HG03460 (cell line): ENCODE measurements at regions not wholly inside any gene's neighbourhood (a gene's known extent, or its start where the extent isn't known, plus 50 kb on each side); places are given as distances from the start of the nearest gene placed in this dataset.
A peak's percentile ranks its signal among the peaks of the same experiment; 100 is the strongest.
"Not testable (repeated sequence)": the region's sequence is repeated elsewhere in the genome, so short reads cannot be mapped to it uniquely, and the experiment has no call there.

Source experiments
- ATAC-seq: cut with Tn5 transposase; IDR thresholded peaks from one replicate; pipeline ENCODE4 v1.9.1; 2021; ENCODE audit not compliant: unreplicated experiment

DNA sequence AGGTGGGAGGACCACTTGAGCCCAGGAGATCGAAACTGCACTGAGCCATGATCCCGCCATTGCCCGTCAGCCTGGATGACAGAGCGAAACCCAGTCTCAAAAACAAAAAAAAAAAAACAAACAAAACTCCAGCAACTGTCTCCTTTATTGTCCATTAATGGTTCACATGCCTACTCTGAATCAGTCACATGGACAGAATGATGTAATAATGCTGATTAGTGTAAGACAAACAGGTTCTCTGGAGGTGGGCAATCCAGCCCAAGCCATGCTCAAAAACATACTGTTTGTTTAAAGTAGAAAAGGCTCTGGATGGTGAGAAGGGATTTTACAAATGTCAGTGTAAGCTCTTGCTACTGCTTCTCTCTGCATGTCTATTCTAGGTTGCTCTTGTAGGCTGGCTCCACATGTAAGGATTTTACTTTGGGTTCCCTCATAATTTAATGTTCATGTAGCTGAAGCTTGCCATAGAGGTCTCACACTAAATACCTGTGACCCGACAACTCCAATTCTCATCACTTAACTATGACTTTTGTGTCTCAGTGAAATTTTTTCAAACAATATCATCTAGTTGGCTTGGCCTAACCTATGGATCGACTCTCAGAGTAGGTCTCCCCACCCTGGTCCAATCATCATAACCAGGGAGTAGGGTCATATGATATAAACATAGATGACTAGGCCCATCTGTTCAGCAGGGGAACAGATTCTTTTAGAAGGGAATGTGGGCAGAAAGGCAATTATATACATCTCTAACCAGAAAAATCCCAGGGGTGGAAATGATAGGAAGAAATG is 83.9 kb upstream of the SLC39A10 start:
- no peak for ATAC-seq

DNA sequence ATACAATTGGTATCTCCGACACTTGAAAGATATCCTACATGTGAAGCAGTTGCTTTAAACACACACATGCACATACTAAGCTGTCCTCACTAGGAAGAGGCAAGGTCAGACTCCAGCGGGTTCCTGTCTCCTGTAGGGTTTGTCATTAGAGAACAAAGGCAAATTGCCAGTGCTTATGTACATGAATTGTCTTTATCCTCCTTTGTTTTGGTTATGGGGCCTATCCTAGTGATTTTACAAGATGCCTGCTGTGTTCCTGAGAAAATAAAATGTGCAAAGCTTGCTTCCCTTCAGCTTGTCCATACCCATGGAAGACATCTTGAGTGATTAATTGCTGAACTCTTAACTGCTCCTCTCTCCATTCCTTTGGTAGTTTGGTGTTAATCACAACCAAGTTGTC is 86.7 kb upstream of the SLC39A10 start:
- no peak for ATAC-seq

DNA sequence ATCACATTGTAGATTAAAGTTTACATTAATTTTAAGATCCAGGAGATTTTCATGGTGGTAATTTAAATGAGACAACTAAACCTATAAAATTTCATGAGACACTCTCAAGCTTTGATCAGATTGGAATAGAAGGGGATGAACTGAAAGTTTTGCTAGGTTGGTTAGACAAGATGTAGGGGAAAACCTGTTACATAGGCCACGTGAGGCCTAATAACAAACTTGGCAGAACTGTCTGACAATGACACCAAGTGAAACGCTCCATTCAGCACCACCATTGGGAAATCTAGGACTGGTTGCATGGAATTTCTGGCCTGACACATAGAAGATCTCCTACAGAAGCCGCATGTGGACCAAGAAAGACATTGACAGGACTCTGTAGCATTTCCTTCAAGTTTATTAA is 87.8 kb upstream of the SLC39A10 start:
- ATAC-seq, result no peak

DNA sequence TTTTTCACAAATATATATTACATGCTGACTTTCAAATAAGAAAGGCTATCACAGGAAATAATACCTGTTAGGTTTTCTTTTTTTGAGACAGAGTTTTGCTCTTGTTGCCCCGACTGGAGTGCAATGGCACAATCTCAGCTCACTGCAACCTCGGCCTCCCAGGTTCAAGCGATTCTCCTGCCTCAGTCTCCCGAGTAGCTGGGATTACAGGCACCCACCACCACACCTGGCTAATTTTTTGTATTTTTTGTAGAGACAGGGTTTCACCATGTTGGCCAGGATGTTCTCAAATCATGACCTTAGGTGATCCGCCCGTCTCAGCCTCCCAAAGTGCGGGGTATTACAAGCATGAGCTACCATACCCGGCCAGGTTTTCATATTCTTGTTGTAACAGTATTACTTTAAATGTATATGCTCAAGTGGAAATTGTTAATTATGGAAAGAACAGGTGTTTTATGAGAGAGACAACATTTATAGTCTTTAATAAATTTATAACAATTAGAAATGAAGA is 92.3 kb upstream of the SLC39A10 start:
- ATAC-seq, result not testable (repeated sequence)

DNA sequence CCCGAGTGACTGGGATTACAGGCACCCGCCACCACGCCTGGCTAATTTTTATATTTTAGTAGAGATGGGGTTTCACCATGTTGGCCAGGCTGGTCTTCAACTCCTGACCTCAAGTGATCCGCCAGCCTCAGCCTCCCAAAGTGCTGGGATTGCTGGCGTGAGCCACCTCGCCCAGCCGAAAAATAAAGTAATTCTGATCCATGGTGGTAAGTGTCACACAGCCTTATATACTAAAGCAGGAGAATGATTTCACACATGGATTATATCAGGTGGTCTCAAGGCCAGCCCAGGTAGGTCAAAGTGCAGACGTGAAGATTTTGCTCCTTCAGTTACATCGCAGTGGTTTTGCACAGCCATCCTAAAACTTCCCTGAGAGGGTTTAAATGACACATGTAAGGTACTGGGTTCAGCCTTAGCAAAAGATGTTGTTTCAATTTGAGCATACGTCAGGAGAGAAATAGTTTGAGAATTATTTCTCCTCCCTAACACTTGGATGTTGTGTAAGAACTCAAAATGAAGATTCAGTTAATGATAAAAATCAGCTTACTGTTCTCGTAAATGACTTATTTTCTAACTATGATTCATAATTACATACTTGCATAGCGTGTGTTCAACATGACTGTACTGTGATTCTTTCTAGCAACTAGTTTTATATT is 93.0 kb upstream of the SLC39A10 start:
- ATAC-seq, result no peak

DNA sequence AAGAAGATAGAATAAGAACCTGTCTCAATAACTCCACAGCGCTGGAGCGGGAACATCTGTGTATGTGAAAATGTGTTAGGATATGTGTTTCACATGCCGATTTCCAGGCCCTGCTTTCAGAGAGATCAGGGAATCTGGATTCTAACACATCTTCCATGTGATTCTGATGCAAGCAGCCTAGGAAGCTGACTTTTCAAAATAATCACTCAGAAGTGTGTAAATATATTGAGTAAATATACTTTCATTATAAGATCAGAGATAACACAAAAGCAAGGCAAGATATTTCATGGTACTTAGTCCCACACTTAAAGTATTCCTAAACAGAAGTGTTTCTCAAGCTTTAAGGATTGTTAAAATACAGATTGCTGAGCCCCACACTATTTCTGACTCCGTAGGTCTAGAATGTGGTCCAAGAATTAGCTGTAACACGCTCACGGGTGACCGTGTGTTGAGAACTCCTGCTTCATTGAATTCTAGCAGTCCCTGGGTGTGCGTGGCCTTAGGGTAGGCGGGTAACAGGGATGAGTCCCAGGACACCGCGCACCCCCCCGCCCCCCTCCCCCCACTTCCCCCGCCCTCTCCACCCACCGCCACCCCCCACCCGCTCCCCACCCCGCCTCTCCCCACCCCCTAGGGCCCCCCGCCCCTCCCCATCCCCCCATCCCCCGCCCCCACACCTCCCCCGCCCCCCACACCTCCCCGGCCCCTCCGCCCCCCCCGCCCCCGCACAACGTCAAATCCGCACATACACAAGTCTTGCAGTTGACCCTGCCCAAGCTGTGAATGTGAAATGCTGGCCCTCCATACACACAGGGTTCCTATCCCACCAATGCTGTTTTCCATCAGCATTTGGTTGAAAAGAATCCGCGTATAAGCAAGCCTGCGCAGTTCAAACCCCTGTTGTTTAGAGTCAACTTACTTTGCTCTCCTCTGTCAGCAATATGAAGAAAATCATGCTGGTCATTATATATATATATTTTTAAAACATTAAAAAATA is 94.2 kb upstream of the SLC39A10 start:
- ATAC-seq, result no peak

DNA sequence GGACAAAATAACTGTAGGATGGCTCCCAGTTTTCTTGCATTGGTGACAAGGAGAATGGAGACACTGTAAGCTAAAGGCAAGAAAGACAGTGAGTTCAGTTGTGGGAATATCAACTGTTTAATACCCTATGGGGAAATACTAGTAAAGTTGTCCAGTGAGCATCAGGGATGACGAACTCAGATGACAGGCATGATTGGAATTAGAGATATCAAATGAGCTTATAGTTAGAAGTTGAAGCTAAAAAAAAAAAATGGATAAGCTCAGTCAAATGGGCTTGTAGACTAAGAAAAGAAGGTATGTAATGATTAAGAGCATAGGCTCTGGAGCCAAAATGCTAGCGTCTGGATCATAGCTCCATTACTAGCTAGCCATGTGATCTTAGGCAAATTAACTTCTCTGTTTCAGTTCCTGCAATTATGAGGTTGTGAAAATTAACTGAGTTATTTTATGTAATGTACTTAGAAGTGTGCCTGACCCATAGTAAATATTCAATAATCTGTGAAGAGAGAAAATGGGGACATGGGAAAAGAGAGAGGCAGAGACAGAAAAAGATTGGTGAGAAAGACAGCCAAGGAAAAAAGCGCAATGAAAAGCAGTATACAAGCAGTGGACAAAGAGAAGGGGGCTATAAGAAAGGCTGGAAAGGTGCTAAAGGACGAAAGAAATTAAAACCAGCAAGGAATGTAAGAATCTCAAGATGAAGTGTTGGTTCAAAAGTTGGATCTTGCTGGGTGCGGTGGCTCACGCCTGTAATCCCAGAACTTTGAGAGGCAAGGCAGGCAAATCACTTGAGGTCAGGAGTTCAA is 95.7 kb upstream of the SLC39A10 start:
- ATAC-seq, result peak; percentile 43

DNA sequence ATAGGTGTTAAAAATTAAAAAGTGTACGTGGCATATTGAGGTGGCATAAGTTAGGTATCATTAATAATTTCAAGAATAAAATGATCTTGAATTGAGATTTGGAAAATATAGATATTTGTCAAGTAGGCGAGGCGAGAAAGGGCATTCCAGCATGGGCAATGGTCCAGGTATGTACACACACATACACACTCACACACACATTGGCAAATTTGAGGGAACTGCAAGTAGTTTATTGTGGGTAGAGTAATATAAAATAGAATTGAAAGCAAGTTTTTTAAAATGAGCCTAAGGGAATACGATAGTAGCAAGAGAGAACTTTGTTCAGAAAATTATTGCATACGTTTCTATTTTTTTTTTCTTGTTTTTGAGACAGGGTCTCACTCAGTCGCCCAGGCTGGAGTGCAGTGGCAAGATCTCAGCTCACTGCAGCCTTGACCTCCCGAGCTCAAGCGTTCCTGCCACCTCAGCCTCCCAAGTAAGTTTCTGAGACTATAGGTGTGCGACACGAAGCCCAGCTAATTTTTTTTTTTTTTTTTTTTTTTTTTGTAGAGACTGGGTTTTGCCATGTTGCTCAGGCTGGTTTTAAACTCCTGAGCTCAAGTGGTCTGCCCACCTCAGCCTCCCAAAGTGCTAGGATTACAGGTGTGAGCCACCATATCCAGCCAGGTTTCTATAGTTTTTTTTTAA is 96.7 kb upstream of the SLC39A10 start:
- ATAC-seq, result no peak

DNA sequence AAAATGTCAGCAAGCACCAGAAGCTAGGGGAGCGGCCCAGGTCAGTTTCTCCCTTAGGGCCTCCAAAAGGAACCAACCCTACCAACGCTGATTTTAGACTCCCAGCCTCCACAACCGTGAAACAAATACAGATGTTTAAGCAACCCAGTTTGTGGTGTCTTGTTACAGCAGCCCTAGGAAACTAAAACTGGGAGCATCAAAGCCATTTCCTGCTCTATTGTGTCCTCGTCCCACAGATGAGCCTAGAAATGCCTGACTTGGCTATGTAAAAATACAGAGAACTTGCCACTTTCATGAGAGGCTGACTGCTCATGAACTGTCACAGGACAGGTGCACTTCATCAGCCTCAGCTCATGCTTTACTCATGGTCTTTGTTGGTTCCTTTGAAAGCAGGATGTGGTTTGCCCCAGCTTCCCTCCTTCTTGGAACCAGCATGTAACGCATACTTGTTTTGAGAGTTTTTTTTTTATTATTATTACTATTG is 97.6 kb upstream of the SLC39A10 start:
- ATAC-seq, result peak; percentile 80

DNA sequence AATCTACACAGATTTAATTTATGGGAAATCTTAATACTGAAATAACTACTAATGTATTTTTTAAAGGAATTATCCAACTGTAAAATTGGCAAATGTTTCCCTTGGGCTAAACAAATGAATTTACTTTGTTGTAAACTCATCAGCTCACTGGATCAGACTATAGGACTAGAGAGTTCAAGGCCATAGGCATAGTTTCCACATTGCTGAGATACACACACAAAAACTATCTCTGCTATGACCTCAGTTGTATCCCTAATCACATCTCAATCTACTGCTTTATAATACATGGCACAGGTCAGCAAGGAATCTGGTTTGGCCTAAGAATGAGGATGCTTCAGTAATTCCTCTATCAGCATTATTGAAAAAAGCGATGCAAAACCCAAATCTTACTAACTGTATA is 101.1 kb upstream of the SLC39A10 start:
- no peak for ATAC-seq

DNA sequence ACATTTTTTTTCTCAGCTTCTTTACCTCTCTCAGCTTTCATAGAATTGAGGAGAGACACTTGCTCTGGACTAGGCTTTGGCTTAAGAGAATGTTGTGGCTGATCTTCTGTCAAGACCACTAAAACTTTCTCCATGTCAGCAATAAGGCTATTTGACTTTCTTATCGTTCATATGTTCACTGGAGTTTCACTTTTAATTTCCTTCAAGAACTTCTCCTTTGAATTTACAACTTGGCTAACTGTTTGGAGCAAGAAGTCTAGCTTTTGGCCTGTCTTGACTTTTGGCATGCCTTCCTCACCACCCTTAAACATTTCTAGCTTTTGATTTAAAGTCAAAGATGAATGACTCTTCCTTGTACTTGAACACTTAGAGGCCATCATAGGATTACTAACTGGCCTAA is 104.4 kb upstream of the SLC39A10 start:
- ATAC-seq, result no peak

DNA sequence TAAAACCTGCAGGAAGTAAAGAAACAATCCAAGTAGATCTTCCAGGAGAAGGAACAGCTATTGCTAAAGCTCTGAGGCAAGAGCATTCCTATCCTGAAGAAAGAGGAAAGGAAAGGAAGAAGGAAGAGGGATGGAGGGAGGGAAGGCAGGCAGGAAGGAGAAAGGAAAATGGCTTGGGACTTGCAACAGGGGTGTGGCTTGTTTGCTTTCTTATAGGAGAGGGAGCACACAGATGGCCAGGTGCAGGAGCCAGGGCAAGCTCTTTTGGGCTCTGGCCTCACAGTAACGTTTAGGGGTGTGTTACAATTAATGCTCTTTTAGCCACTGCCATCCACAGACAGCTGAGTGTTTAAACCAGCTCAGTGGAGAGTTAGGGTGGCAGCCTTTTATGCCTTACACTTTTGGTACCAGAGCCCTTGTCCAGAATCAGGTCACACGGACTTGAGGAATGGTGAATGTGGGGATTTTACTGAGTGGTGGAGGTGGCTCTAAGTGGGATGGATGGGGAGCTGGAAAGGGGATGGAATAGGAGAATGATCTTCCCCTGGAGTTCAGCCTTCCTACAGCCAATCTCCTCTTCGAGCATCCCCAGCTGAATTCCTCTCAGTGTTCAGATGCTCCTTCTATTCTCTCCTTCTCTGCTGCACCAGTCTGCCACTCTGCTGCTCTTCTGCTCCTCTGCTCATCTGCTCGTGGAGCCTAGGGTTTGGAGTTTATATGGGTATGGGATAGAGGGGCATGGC is 108.7 kb upstream of the SLC39A10 start:
- ATAC-seq, result no peak

DNA sequence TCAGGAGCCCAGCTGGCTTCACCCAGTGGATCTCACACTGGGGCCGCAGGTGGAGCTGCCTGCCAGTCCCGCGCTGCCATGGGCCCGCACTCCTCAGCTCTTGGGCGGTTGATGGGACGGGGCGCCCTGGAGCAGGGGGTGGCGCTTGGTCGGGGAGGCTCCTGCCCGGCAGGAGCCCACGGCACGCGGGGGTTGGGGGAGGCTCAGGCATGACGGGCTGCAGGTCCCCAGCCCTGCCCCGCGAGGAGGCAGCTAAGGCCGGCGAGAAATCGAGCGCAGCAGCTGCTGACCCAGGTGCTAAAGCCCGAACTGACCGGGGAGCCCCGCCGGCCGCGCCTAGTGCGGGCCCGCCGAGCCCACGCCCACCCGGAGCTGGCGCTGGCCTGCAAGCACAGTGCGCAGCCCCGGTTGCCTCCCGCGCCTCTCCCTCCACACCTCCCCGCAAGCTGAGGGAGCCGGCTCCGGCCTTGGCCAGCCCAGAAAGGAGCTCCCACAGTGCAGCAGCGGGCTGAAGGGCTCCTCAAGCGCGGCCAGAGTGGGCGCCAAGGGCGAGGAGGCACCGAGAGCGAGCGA is 109.7 kb upstream of the SLC39A10 start:
- not testable (repeated sequence) for ATAC-seq

DNA sequence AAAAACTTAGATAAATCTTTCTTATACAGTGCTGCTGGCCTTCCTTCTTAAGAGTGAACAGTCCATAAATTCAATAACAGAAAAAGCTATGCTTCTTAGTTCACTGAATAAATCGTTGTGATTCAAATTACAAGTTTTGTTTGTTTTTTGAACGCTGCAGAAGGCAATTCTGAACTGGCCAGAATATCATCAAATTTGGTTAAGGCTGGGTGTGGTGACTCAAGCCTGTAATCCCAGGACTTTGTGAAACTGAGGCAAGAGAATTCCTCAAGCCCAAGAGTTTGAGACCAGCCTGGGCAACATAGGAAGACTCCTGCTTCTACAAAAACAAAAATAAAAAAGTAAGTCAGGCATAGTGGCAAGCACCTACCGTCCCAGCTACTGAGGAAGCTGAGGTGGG is 111.2 kb upstream of the SLC39A10 start:
- ATAC-seq, result no peak

DNA sequence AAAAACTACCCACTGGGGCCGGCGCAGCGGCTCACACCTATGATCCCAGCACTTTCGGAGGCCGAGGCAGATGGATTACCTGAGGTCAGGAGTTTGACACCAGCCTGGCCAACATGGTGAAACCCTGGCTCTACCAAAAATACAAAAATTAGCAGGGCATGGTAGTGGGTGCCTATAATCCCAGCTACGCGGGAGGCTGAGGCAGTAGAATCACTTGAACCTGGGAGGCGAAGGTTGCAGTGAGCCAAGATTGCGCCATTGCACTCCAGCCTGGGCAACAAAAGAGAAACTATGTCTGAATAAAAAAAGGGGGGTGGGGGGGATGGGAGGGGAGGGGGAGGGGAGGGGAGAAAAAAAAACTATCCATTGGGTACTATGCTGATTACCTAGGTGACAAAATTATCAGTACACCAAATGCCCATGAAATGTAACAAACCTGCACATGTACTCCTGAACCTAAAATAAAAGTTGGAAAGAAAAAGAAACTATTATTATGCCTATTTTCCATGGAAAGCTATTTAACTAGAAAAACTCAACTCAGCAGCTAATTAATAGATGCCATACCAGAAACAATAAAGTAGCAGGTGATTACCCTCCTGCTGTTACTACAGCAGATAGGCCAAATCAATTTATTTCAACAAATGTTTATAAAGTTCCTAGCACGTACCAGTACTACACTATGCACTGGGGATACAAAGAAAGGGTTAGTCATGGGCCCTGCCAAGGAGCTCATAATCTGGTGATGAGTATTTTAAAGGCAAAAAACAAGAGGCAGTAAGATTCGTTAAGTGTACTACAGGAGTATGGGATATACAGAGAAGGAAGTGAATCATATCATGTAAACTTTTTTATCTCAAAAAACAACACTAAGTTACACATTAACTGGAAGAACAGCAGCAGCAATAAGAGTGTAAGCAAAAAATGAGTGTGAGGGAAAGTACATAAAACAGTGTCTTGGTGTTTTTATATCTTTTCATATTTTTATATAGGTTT is 112.8 kb upstream of the SLC39A10 start:
- ATAC-seq, result peak; percentile 91

DNA sequence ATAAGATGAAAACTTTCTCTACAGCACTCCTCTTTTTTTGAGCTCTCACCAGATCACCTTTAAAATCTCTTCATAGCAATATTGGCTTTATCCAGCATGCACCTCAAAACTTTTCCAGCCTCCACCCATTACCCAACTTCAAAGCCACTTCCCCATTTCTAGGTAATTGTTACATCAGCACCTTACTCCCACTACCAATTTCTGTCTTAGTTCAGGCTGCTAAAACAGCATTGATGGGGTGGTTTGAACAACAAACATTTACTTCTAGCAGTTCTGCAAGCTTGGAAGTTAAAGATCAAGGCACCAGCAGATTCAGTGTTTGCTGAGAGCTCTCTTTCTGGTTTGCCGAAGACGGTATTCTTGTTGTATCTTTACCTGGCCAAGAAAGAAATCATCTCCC is 114.0 kb upstream of the SLC39A10 start:
- no peak for ATAC-seq

DNA sequence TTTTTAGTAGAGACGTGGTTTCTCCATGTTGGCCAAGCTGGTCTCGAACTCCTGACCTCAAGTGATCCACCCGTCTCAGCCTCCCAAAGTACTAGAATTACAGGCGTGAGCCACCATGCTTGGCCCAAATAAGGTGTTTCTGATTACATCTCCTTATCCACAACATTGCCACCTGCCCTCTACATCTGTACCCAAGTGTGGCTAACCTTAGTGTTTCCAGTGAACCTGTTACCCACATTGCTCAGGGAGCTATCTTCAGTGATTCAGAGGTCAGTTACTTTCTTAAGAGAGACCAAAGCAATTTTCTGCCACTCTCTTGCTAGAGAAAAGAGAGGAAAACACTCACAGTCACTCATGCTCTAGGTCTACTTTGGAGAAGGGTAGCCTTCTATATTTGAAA is 115.0 kb upstream of the SLC39A10 start:
- no peak for ATAC-seq
